MM.1S (cell line): ENCODE measurements at regions not wholly inside any gene's neighbourhood (a gene's known extent, or its start where the extent isn't known, plus 50 kb on each side); places are given as distances from the start of the nearest gene placed in this dataset.

Experiments
- EZH2 ChIP-seq: fragments of 300-600 bp; sonication (generic); optimal IDR thresholded peaks from 2 replicates; pipeline ENCODE3; 2017; ENCODE audit warnings: low read depth, mild to moderate bottlenecking, antibody characterized with exemption, low read length, mixed read lengths
- TF ChIP-seq, protein P1 (sequence below): fragments of 300-600 bp; sonication (generic); IDR thresholded peaks from 2 replicates; pipeline ENCODE4 v1.5.1; 2016; ENCODE audit warnings: antibody characterized with exemption, low read length, mixed read lengths

DNA sequence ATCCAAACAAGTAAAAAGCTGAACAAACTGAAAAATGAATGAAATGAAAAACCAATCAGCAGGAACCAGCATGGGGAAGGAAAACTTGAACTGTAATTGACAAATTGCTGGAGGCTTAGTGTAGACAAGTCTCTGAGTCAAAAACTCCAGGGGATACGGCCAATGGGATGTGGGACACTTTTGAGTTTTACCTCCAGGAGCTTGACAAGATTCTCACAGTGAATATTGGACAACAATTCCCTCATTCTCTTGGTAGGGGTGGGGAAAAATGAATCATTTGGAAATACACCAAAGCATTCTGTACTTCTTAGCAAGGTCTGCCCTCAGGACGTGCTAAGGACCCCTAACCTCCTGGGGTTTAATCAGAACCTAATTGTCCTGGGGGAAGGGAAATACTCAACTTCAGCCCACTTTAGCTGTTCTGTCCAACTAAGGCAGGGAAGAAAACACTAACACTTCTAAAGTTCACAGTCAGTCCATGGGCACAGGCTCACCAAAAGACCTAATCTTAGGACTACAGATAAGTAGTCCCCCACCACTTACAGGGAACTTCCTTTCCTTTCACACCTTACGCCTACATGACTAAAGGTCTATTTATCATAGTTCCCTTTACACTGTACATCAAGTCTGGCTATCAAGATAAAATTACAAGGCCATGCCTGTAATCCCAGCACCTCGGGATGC lies 60.7 kb upstream of the CDC42BPA start:
- TF ChIP-seq, protein P1, sequence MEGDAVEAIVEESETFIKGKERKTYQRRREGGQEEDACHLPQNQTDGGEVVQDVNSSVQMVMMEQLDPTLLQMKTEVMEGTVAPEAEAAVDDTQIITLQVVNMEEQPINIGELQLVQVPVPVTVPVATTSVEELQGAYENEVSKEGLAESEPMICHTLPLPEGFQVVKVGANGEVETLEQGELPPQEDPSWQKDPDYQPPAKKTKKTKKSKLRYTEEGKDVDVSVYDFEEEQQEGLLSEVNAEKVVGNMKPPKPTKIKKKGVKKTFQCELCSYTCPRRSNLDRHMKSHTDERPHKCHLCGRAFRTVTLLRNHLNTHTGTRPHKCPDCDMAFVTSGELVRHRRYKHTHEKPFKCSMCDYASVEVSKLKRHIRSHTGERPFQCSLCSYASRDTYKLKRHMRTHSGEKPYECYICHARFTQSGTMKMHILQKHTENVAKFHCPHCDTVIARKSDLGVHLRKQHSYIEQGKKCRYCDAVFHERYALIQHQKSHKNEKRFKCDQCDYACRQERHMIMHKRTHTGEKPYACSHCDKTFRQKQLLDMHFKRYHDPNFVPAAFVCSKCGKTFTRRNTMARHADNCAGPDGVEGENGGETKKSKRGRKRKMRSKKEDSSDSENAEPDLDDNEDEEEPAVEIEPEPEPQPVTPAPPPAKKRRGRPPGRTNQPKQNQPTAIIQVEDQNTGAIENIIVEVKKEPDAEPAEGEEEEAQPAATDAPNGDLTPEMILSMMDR = no peak
- TF ChIP-seq EZH2 = no peak
